Neuronal stem cell (in vitro differentiated cells): ENCODE measurements at regions not wholly inside any gene's neighbourhood (a gene's known extent, or its start where the extent isn't known, plus 50 kb on each side); places are given as distances from the start of the nearest gene placed in this dataset.

Source experiments
- DNase-seq: peaks from one replicate; pipeline ENCODE4 v3.0.0-alpha.2; 2013; ENCODE audit warnings: low spot score
- H2AFZ ChIP-seq: one replicate; pipeline ENCODE4 v1.6.1; 2013; ENCODE audit warnings: mild to moderate bottlenecking, low read length, inconsistent platforms
- H2AK5ac ChIP-seq: 2 replicates; pipeline ENCODE4 v1.6.1; 2013; ENCODE audit warnings: low read depth, mild to moderate bottlenecking, inconsistent platforms, low read length, moderate library complexity, mixed read lengths
- H2BK120ac ChIP-seq: 2 replicates; pipeline ENCODE4 v1.6.1; 2013; ENCODE audit warnings: low read depth, mild to moderate bottlenecking, inconsistent platforms, low read length, moderate library complexity, mixed read lengths
- H2BK12ac ChIP-seq: one replicate; pipeline ENCODE4 v1.6.1; 2013; ENCODE audit warnings: low read length, inconsistent platforms
- H2BK15ac ChIP-seq: 2 replicates; pipeline ENCODE4 v1.6.1; 2013; ENCODE audit warnings: mild to moderate bottlenecking, low read length, inconsistent platforms, mixed read lengths
- H2BK5ac ChIP-seq: one replicate; pipeline ENCODE4 v1.6.1; 2013; ENCODE audit warnings: inconsistent platforms, mild to moderate bottlenecking, low read length, moderate library complexity
- H3K14ac ChIP-seq: one replicate; pipeline ENCODE4 v1.6.1; 2013; ENCODE audit warnings: low read length, inconsistent platforms
- H3K18ac ChIP-seq: 2 replicates; pipeline ENCODE4 v1.6.1; 2013; ENCODE audit warnings: low read length, inconsistent platforms
- H3K23ac ChIP-seq: 2 replicates; pipeline ENCODE4 v1.6.1; 2013; ENCODE audit warnings: low read depth, mild to moderate bottlenecking, mixed read lengths, low read length, inconsistent platforms; ENCODE audit not compliant: poor library complexity
- H3K27ac ChIP-seq: replicated peaks from 3 replicates; pipeline ENCODE4 v1.5.1; 2013; ENCODE audit warnings: low read length, inconsistent platforms
- H3K27me3 ChIP-seq, 3 experiments: 2 replicates each; pipeline ENCODE4 v1.6.1; 2013; ENCODE audit warnings: low read length in 3 of 3, mild to moderate bottlenecking in 2 of 3, inconsistent platforms in 1 of 3, low read depth in 1 of 3, mixed read lengths in 1 of 3, moderate library complexity in 1 of 3; ENCODE audit not compliant: control insufficient read depth in 3 of 3, insufficient read depth in 3 of 3
- H3K36me3 ChIP-seq, 2 donors: replicated peaks in 1 of 2; 2 replicates each; pipeline ENCODE4 v1.6.1; 2013; ENCODE audit warnings: low read length in 2 of 2; ENCODE audit not compliant: control insufficient read depth in 2 of 2, insufficient read depth in 2 of 2
- H3K4ac ChIP-seq: 2 replicates; pipeline ENCODE4 v1.6.1; 2013; ENCODE audit warnings: inconsistent platforms, mild to moderate bottlenecking, low read length, moderate library complexity
- H3K4me1 ChIP-seq, 2 donors: 1 replicate in 1 of 2; 2 replicates in 1 of 2; pipeline ENCODE4 v1.6.1; 2013; ENCODE audit warnings: low read length in 2 of 2, low read depth in 1 of 2; ENCODE audit not compliant: control insufficient read depth in 2 of 2, insufficient read depth in 1 of 2
- H3K4me2 ChIP-seq: one replicate; pipeline ENCODE4 v1.6.1; 2013; ENCODE audit warnings: mild to moderate bottlenecking, low read length, inconsistent platforms; ENCODE audit not compliant: insufficient read depth, poor library complexity, severe bottlenecking
- H3K4me3 ChIP-seq, 2 donors: 2 replicates each; pipeline ENCODE4 v1.5.1; 2013; ENCODE audit warnings: low read length in 2 of 2, mild to moderate bottlenecking in 2 of 2, inconsistent platforms in 1 of 2, moderate library complexity in 1 of 2
- H3K79me1 ChIP-seq: one replicate; pipeline ENCODE4 v1.6.1; 2013; ENCODE audit warnings: low read depth, mild to moderate bottlenecking, inconsistent platforms, low read length, moderate library complexity
- H3K9ac ChIP-seq: one replicate; pipeline ENCODE4 v1.6.1; 2013; ENCODE audit warnings: mild to moderate bottlenecking, low read depth, low read length, inconsistent platforms; ENCODE audit not compliant: poor library complexity
- H3K9me3 ChIP-seq, 2 donors: replicated peaks in 1 of 2; 2 replicates each; pipeline versions ENCODE3 to v1.6.1; 2013; ENCODE audit warnings: low read length in 2 of 2, mild to moderate bottlenecking in 2 of 2, inconsistent platforms in 1 of 2, low read depth in 1 of 2, mixed read lengths in 1 of 2, moderate library complexity in 1 of 2; ENCODE audit not compliant: control insufficient read depth in 2 of 2, insufficient read depth in 1 of 2
- H4K8ac ChIP-seq: one replicate; pipeline ENCODE4 v1.6.1; 2013; ENCODE audit warnings: low read depth, mild to moderate bottlenecking, inconsistent platforms, low read length, moderate library complexity
- H4K91ac ChIP-seq: one replicate; pipeline ENCODE4 v1.6.1; 2013; ENCODE audit warnings: low read length, low read depth, mild to moderate bottlenecking, inconsistent platforms; ENCODE audit not compliant: poor library complexity
- WGBS, 2 donors: extraction: QIAGEN DNeasy Blood & Tissue Kit; methylation state at CpG; one replicate each; pipeline ENCODE4 v1.1.7; 2013; ENCODE audit warnings: missing lambda C conversion rate in 2 of 2, mixed read lengths in 1 of 2; ENCODE audit not compliant: insufficient read length in 2 of 2, insufficient replicate concordance in 1 of 2; ENCODE audit errors: extremely low coverage in 2 of 2; 5-methylcytosine and 5-hydroxymethylcytosine counted together

GRCh38 chr15:93974804-93975481 is 256.4 kb upstream of the MCTP2 start:
- H3K4me1 ChIP-seq: peaks cover 0 to 2% of the 10 kb centered on the region in 2 donors
- no peak overlapping the region for H3K27ac ChIP-seq
- no peaks in the 10 kb centered on the region for H3K27me3 ChIP-seq
- H2BK15ac ChIP-seq: no peak overlapping the region
- no peak overlapping the region for H2BK12ac ChIP-seq
- no peak overlapping the region for H4K8ac ChIP-seq
- peak overlapping the region; percentile 64 for H2AFZ ChIP-seq
- no peak overlapping the region for H3K9ac ChIP-seq
- H3K9me3 ChIP-seq: peaks cover 0 to 2% of the 10 kb centered on the region in 2 donors
- H4K91ac ChIP-seq: no peak overlapping the region
- no peak overlapping the region for H3K14ac ChIP-seq
- no peak overlapping the region for H3K4me3 ChIP-seq
- H2AK5ac ChIP-seq: no peak overlapping the region
- no peaks in the 10 kb centered on the region for H3K36me3 ChIP-seq
- H3K4me2 ChIP-seq: no peak overlapping the region
- no peak overlapping the region for H2BK120ac ChIP-seq
- no peak overlapping the region for H2BK5ac ChIP-seq
- peak; percentile 36 for DNase-seq
- WGBS, 2 donors: no CpG with 5 or more reads among the region's 6 CpGs
- no peaks in the 10 kb centered on the region for H3K79me1 ChIP-seq
- no peak overlapping the region for H3K18ac ChIP-seq
- H3K23ac ChIP-seq: no peak overlapping the region
- no peak overlapping the region for H3K4ac ChIP-seq

DNA sequence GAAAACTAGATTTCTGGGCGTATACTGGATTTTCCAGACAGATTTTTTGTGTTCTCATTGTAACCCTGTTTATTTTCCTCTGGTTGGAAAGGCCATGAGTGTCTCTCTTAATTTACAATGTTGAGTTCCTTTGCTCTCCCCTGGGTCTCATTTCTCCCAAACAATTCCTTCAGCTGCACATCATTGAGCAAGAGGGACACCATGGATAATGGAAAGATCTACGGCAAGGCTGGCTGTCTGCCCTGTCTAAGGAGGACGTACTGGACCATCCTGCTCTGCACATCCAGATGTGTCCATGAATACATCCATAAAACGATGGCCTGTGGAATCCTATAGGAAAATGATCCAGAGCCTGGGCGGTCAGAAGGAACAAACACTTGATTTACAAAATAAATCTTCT is 258.1 kb upstream of the MCTP2 start:
- H3K4me2 ChIP-seq: no peak overlapping the region

GRCh38 chr15:93968773-93969172 is 262.6 kb upstream of the MCTP2 start:
- Histone ChIP-seq H3K4me2 (no peak overlapping the region), H3K4me1 (peaks cover 2 to 5% of the 10 kb centered on the region in 2 donors), H3K9ac (no peak overlapping the region), H4K91ac (no peak overlapping the region), H2BK120ac (no peak overlapping the region), H2BK12ac (no peak overlapping the region), H3K27me3 (no peaks in the 10 kb centered on the region), H3K27ac (no peak overlapping the region), H3K79me1 (no peaks in the 10 kb centered on the region), H2BK15ac (no peak overlapping the region), H2BK5ac (no peak overlapping the region), H3K23ac (no peak overlapping the region), H2AFZ (no peak overlapping the region), H3K9me3 (no peaks in the 10 kb centered on the region), H4K8ac (no peak overlapping the region), H3K4me3 (no peak overlapping the region), H3K14ac (no peak overlapping the region), H2AK5ac (no peak overlapping the region), H3K36me3 (no peaks in the 10 kb centered on the region), H3K18ac (no peak overlapping the region), H3K4ac (no peak overlapping the region)
- no peak for DNase-seq
- WGBS, 2 donors: no CpG with 5 or more reads among the region's 6 CpGs

More for the DNA sequence above, 258.1 kb upstream of the MCTP2 start:
- no peak overlapping the region for H4K8ac ChIP-seq
- peak overlapping the region; percentile 25 for H2AFZ ChIP-seq
- H3K9ac ChIP-seq: no peak overlapping the region
- H2BK120ac ChIP-seq: no peak overlapping the region
- H2BK12ac ChIP-seq: no peak overlapping the region
- no CpG with 5 or more reads among the region's 5 CpGs for WGBS, 2 donors
- peaks cover 0 to 2% of the 10 kb centered on the region in 2 donors for H3K9me3 ChIP-seq
- no peaks in the 10 kb centered on the region for H3K27me3 ChIP-seq
- H2AK5ac ChIP-seq: no peak overlapping the region
- H3K4me1 ChIP-seq: peaks cover 0 to 2% of the 10 kb centered on the region in 2 donors
- no peaks in the 10 kb centered on the region for H3K36me3 ChIP-seq
- no peak overlapping the region for H3K4ac ChIP-seq
- H2BK5ac ChIP-seq: no peak overlapping the region
- no peak overlapping the region for H2BK15ac ChIP-seq
- no peak overlapping the region for H4K91ac ChIP-seq
- H3K79me1 ChIP-seq: no peaks in the 10 kb centered on the region
- DNase-seq: no peak
- H3K18ac ChIP-seq: peak overlapping the region; percentile 79
- H3K23ac ChIP-seq: no peak overlapping the region
- no peak overlapping the region for H3K4me3 ChIP-seq
- no peak overlapping the region for H3K27ac ChIP-seq
- H3K14ac ChIP-seq: no peak overlapping the region

DNA sequence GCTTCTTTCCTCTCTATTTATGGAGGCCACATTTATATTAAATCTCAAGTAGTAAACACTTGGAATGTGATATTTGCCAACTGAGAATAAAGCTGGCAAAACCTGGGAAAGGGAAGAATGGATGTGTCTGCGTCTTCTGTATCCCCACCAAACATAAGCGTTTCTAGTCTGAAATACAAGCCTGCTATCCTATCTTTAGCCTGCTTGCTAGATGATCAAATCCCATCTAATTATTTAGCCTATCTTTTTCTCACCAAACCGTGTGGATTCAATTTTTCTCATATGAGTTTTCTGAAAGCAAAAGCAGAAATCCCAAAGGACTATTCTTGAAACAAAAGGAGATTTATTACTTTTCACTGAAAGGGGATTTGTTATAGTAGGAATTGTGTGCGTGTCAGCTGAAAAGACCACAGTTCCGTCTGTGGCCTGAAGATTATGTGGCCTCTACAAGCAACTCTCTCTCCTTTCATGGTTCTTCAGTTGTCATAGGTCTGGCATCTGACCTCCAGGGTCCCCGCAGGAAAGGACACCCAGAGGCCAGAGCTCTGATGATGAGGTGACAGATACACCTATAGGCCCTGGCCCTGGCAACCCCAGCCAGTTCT is 266.0 kb upstream of the MCTP2 start:
- no peak overlapping the region for H2BK5ac ChIP-seq
- no peak overlapping the region for H2BK15ac ChIP-seq
- no peak overlapping the region for H2AK5ac ChIP-seq
- H3K4ac ChIP-seq: no peak overlapping the region
- no peak for DNase-seq
- H3K36me3 ChIP-seq: no peaks in the 10 kb centered on the region
- no peak overlapping the region for H3K4me3 ChIP-seq
- H3K14ac ChIP-seq: no peak overlapping the region
- no peak overlapping the region for H2BK120ac ChIP-seq
- no peak overlapping the region for H2BK12ac ChIP-seq
- no peaks in the 10 kb centered on the region for H3K27me3 ChIP-seq
- no peak overlapping the region for H4K8ac ChIP-seq
- H3K79me1 ChIP-seq: no peaks in the 10 kb centered on the region
- H3K18ac ChIP-seq: no peak overlapping the region
- H3K4me2 ChIP-seq: no peak overlapping the region
- no CpG with 5 or more reads among the region's 6 CpGs for WGBS, 2 donors
- no peaks in the 10 kb centered on the region for H3K9me3 ChIP-seq
- peaks cover 0 to 5% of the 10 kb centered on the region in 2 donors for H3K4me1 ChIP-seq
- no peak overlapping the region for H3K23ac ChIP-seq
- H3K9ac ChIP-seq: no peak overlapping the region
- no peak overlapping the region for H3K27ac ChIP-seq
- no peak overlapping the region for H2AFZ ChIP-seq
- H4K91ac ChIP-seq: no peak overlapping the region
